Caco-2 (cell line): ENCODE measurements at regions not wholly inside any gene's neighbourhood (a gene's known extent, or its start where the extent isn't known, plus 50 kb on each side); places are given as distances from the start of the nearest gene placed in this dataset.

ENCODE experiments used
- BruUV-seq: library from RNA; stranded (reverse); fragments of 400-500 nt; replicated peaks from 2 replicates; lab custom pipeline; 2021; lab: Mats Ljungman, UMichigan
- CTCF ChIA-PET: fragments of 300-600 bp; sonication (Branson Sonifier 250); formaldehyde crosslinking; loops from one replicate; lab custom pipeline; 2022; ENCODE audit warnings: antibody characterized with exemption; lab: Charles Lee
- POLR2A ChIA-PET: fragments of 300-600 bp; sonication (Branson Sonifier 250); formaldehyde crosslinking; loops from one replicate; lab custom pipeline; 2022; ENCODE audit warnings: antibody characterized with exemption; lab: Charles Lee
- DNase-seq, 2 experiments: peaks; one replicate each; pipeline versions ENCODE4 v3.0.0 to v3.0.0-alpha.2; 2020 to 2022
- H3K27me3 ChIP-seq: replicated peaks from 2 replicates; pipeline ENCODE4 v1.6.0; 2011; ENCODE audit warnings: low read length; ENCODE audit not compliant: control insufficient read depth, insufficient read depth
- H3K36me3 ChIP-seq: 2 replicates; pipeline ENCODE4 v1.5.1; 2011; ENCODE audit warnings: low read length; ENCODE audit not compliant: control insufficient read depth, insufficient read depth
- H3K4me1 ChIP-seq: fragments of 250-450 bp; sonication (Bioruptor Pico); 2 replicates; pipeline ENCODE4 v1.5.1; 2020; ENCODE audit warnings: mild to moderate bottlenecking
- H3K4me3 ChIP-seq: 2 replicates; pipeline ENCODE4 v1.5.1; 2011; ENCODE audit warnings: low read depth, mild to moderate bottlenecking, control low read depth, low read length
- H3K9me3 ChIP-seq: fragments of 250-450 bp; sonication (Bioruptor Pico); 2 replicates; pipeline ENCODE4 v1.5.1; 2020; ENCODE audit warnings: mild to moderate bottlenecking, moderate library complexity
- H3K27ac Mint-ChIP-seq: one replicate; pipeline ENCODE4 v1.8.0; 2022; ENCODE audit warnings: mixed read lengths; ENCODE audit not compliant: unreplicated experiment
- H3K27me3 Mint-ChIP-seq: one replicate; pipeline ENCODE4 v1.8.0; 2022; ENCODE audit warnings: mixed read lengths; ENCODE audit not compliant: insufficient read depth, unreplicated experiment
- H3K36me3 Mint-ChIP-seq: one replicate; pipeline ENCODE4 v1.8.0; 2022; ENCODE audit warnings: mild to moderate bottlenecking, mixed read lengths; ENCODE audit not compliant: insufficient read depth, unreplicated experiment
- H3K4me1 Mint-ChIP-seq: one replicate; pipeline ENCODE4 v1.8.0; 2022; ENCODE audit warnings: low read depth, mixed read lengths; ENCODE audit not compliant: unreplicated experiment
- H3K4me3 Mint-ChIP-seq: one replicate; pipeline ENCODE4 v1.8.0; 2022; ENCODE audit warnings: mild to moderate bottlenecking, moderate library complexity, mixed read lengths; ENCODE audit not compliant: unreplicated experiment
- H3K9me3 Mint-ChIP-seq: one replicate; pipeline ENCODE4 v1.8.0; 2022; ENCODE audit warnings: mixed read lengths; ENCODE audit not compliant: unreplicated experiment
- CTCF ChIP-seq, 2 experiments: fragments of 200-600 bp in 1 of 2; IDR thresholded peaks; 1 replicate in 1 of 2; 2 replicates in 1 of 2; pipeline versions ENCODE4 v1.5.1 to v1.8.0; 2011 to 2022; ENCODE audit warnings: antibody characterized with exemption in 1 of 2, control low read depth in 1 of 2, inconsistent platforms in 1 of 2, low read depth in 1 of 2, low read length in 1 of 2, mild to moderate bottlenecking in 1 of 2, moderate library complexity in 1 of 2; ENCODE audit not compliant: insufficient read depth in 1 of 2, severe bottlenecking in 1 of 2, unreplicated experiment in 1 of 2
- intact Hi-C: fragments of 100-400 bp; cut with micrococcal nuclease; formaldehyde crosslinking; loops from one replicate; pipeline ENCODE4 v1.10.0; 2022; ENCODE audit not compliant: unreplicated experiment

- Histone ChIP-seq H3K27me3 (no peaks in the 10 kb centered on the region), H3K9me3 (no peaks in the 10 kb centered on the region), H3K4me3 (no peak overlapping the region), H3K36me3 (no peaks in the 10 kb centered on the region), H3K4me1 (no peaks in the 10 kb centered on the region)
- ChIA-PET POLR2A (interaction anchor here (0.6 kb wide), 1 partner anchor 9 kb away, joined by 3 read pairs; no protein-coding TSS in a partner anchor), CTCF (no interaction called here)
- Mint-ChIP-seq H3K4me1 (peaks cover 4% of the 10 kb centered on the region), H3K9me3 (no peaks in the 10 kb centered on the region), H3K27me3 (no peaks in the 10 kb centered on the region), H3K36me3 (no peaks in the 10 kb centered on the region), H3K4me3 (no peak overlapping the region), H3K27ac (no peak overlapping the region)
- no peak for DNase-seq
- intact Hi-C loops = no loop called here
- TF ChIP-seq CTCF (IDR thresholded peaks at IDR 0.05; ENCODE audit: insufficient read depth in 1 of 2, low read depth in 1 of 2, low read length in 1 of 2, severe bottlenecking in 1 of 2, unreplicated experiment in 1 of 2) = no peak
- BruUV-seq = no TSS peak
These were observed 488.1 kb downstream of the PCDH10 start for GRCh38 chr4:133637161-133637560.

- no peak for DNase-seq
- POLR2A ChIA-PET = no interaction called here
- Mint-ChIP-seq H3K4me1 (no peaks in the 10 kb centered on the region), H3K36me3 (no peaks in the 10 kb centered on the region), H3K9me3 (peaks cover 12% of the 10 kb centered on the region), H3K4me3 (no peak overlapping the region), H3K27me3 (no peaks in the 10 kb centered on the region), H3K27ac (no peak overlapping the region)
- no TSS peak for BruUV-seq
- Histone ChIP-seq H3K9me3 (no peaks in the 10 kb centered on the region), H3K4me1 (0 out of 2 replicates have a peak, but pooled peaks cover 5% of the 10 kb centered on the region), H3K4me3 (no peak overlapping the region), H3K36me3 (no peaks in the 10 kb centered on the region), H3K27me3 (no peaks in the 10 kb centered on the region)
- CTCF ChIA-PET = no interaction called here
- TF ChIP-seq CTCF (IDR thresholded peaks at IDR 0.05; ENCODE audit: insufficient read depth in 1 of 2, low read depth in 1 of 2, low read length in 1 of 2, severe bottlenecking in 1 of 2, unreplicated experiment in 1 of 2) = no peak
- intact Hi-C loops = no loop called here
These were observed 475.6 kb downstream of the PCDH10 start for GRCh38 chr4:133624744-133625143.

- Mint-ChIP-seq H3K9me3 (peaks cover 3% of the 10 kb centered on the region), H3K36me3 (no peaks in the 10 kb centered on the region), H3K4me1 (no peaks in the 10 kb centered on the region), H3K27ac (no peak overlapping the region), H3K4me3 (no peak overlapping the region), H3K27me3 (no peaks in the 10 kb centered on the region)
- CTCF ChIA-PET = no interaction called here
- no peaks in the 10 kb centered on the region for H3K36me3 ChIP-seq
- H3K4me1 ChIP-seq = 0 out of 2 replicates have a peak, but pooled peaks cover 5% of the 10 kb centered on the region
- intact Hi-C loops = no loop called here
- no peaks in the 10 kb centered on the region for H3K9me3 ChIP-seq
- H3K27me3 ChIP-seq = no peaks in the 10 kb centered on the region
- no TSS peak for BruUV-seq
- no peak overlapping the region for H3K4me3 ChIP-seq
- TF ChIP-seq CTCF (IDR thresholded peaks at IDR 0.05; ENCODE audit: insufficient read depth in 1 of 2, low read depth in 1 of 2, low read length in 1 of 2, severe bottlenecking in 1 of 2, unreplicated experiment in 1 of 2) = no peak
- POLR2A ChIA-PET = no interaction called here
- no peak for DNase-seq
These were observed 474.8 kb downstream of the PCDH10 start for GRCh38 chr4:133623847-133624246.
